Neural cell (in vitro differentiated cells): ENCODE measurements at regions not wholly inside any gene's neighbourhood (a gene's known extent, or its start where the extent isn't known, plus 50 kb on each side); places are given as distances from the start of the nearest gene placed in this dataset.
"Not testable (repeated sequence)": the region's sequence is repeated elsewhere in the genome, so short reads cannot be mapped to it uniquely, and the experiment has no call there.

Experiments used
- H2AFZ ChIP-seq: fragments of 200-600, 300-800 bp; sonication (generic), shearing (Covaris generic); 2 replicates; pipeline ENCODE4 v1.6.0; 2014; ENCODE audit warnings: low read depth, mild to moderate bottlenecking, antibody characterized with exemption, low read length, moderate library complexity
- H3F3A ChIP-seq: fragments of 200-600 bp; shearing (Covaris generic); 2 replicates; pipeline ENCODE4 v1.6.1; 2016; ENCODE audit warnings: mild to moderate bottlenecking, moderate library complexity, mixed read lengths, antibody characterized with exemption, low read length; ENCODE audit not compliant: insufficient read depth, poor library complexity, severe bottlenecking
- H3K27ac ChIP-seq: fragments of 200-600, 300-800 bp; sonication (generic), shearing (Covaris generic); 2 replicates; pipeline ENCODE4 v1.5.1; 2014; ENCODE audit warnings: mild to moderate bottlenecking, low read length, moderate library complexity
- H3K27me3 ChIP-seq: fragments of 300-800, 200-600 bp; sonication (generic), shearing (Covaris generic); 2 replicates; pipeline ENCODE4 v1.6.0; 2014; ENCODE audit warnings: mild to moderate bottlenecking, low read depth, low read length, moderate library complexity; ENCODE audit not compliant: insufficient read depth
- H3K36me3 ChIP-seq: fragments of 300-800, 200-600 bp; sonication (generic), shearing (Covaris generic); 2 replicates; pipeline ENCODE4 v1.5.1; 2014; ENCODE audit warnings: mild to moderate bottlenecking, antibody characterized with exemption, low read length, moderate library complexity; ENCODE audit not compliant: insufficient read depth
- H3K4me2 ChIP-seq: fragments of 300-800, 200-600 bp; sonication (generic), shearing (Covaris generic); 2 replicates; pipeline ENCODE4 v1.6.0; 2014; ENCODE audit warnings: mild to moderate bottlenecking, low read length
- H3K4me3 ChIP-seq: fragments of 300-800, 200-600 bp; sonication (generic), shearing (Covaris generic); 2 replicates; pipeline ENCODE4 v1.5.1; 2014; ENCODE audit warnings: mild to moderate bottlenecking, low read length, moderate library complexity
- H3K79me2 ChIP-seq: fragments of 200-600 bp; shearing (Covaris generic); replicated peaks from 2 replicates; pipeline ENCODE4 v1.6.0; 2014; ENCODE audit warnings: mild to moderate bottlenecking, low read length, moderate library complexity; ENCODE audit not compliant: insufficient read depth
- H3K9ac ChIP-seq: fragments of 300-800, 200-600 bp; sonication (generic), shearing (Covaris generic); 2 replicates; pipeline ENCODE4 v1.6.1; 2016; ENCODE audit warnings: mild to moderate bottlenecking, low read length, mixed read lengths
- H3K9me2 ChIP-seq: fragments of 200-600 bp; shearing (Covaris generic); 2 replicates; pipeline ENCODE4 v1.6.1; 2016; ENCODE audit warnings: mild to moderate bottlenecking, low read length, mixed read lengths; ENCODE audit not compliant: insufficient read depth
- H3K9me3 ChIP-seq: fragments of 200-600, 300-800 bp; sonication (generic), shearing (Covaris generic); 2 replicates; pipeline ENCODE4 v1.6.1; 2016; ENCODE audit warnings: mild to moderate bottlenecking, mixed run types, low read length, moderate library complexity, mixed read lengths
- H4K20me1 ChIP-seq: fragments of 200-600 bp; shearing (Covaris generic); 2 replicates; pipeline ENCODE4 v1.6.1; 2016; ENCODE audit warnings: mild to moderate bottlenecking, mixed run types; ENCODE audit not compliant: insufficient read depth
- CTCF ChIP-seq: fragments of 450-650 bp; IDR thresholded peaks from 2 replicates; pipeline ENCODE4 v1.5.1; 2014; ENCODE audit warnings: antibody characterized with exemption, mild to moderate bottlenecking, moderate library complexity; ENCODE audit not compliant: poor library complexity, severe bottlenecking
- EP300 ChIP-seq: fragments of 450-650 bp; conservative IDR thresholded peaks from 2 replicates; pipeline ENCODE4 v1.6.1; 2014; ENCODE audit warnings: antibody characterized with exemption, mild to moderate bottlenecking, moderate library complexity; ENCODE audit not compliant: poor library complexity, severe bottlenecking
- EZH2 ChIP-seq: fragments of 200-600, 300-800 bp; shearing (Covaris generic), sonication (generic); IDR thresholded peaks from 2 replicates; pipeline ENCODE4 v1.6.1; 2014; ENCODE audit warnings: antibody characterized with exemption, low read length, borderline replicate concordance, mild to moderate bottlenecking; ENCODE audit not compliant: insufficient read depth, poor library complexity, severe bottlenecking
- MXI1 ChIP-seq: fragments of 450-650 bp; conservative IDR thresholded peaks from 2 replicates; pipeline ENCODE4 v1.6.1; 2014; ENCODE audit warnings: antibody characterized with exemption, mild to moderate bottlenecking; ENCODE audit not compliant: poor library complexity, severe bottlenecking
- POLR2AphosphoS5 ChIP-seq: IDR thresholded peaks from 2 replicates; pipeline ENCODE4 v1.6.1; 2012
- RAD21 ChIP-seq: fragments of 450-650 bp; conservative IDR thresholded peaks from 2 replicates; pipeline ENCODE4 v1.6.1; 2014; ENCODE audit warnings: antibody characterized with exemption, mild to moderate bottlenecking, moderate library complexity
- REST ChIP-seq: IDR thresholded peaks from 2 replicates; pipeline ENCODE4 v1.6.1; 2012; ENCODE audit warnings: borderline replicate concordance
- SMC3 ChIP-seq: fragments of 450-650 bp; conservative IDR thresholded peaks from 2 replicates; pipeline ENCODE4 v1.6.1; 2014; ENCODE audit warnings: antibody characterized with exemption, mild to moderate bottlenecking, moderate library complexity; ENCODE audit not compliant: poor library complexity
- TAF1 ChIP-seq: IDR thresholded peaks from 2 replicates; pipeline ENCODE4 v1.6.1; 2012; ENCODE audit warnings: low read depth

- no peaks in the 10 kb centered on the region for H3K9me3 ChIP-seq
- H3K4me2 ChIP-seq: no peak overlapping the region
- TF ChIP-seq POLR2AphosphoS5: no peak
- TF ChIP-seq RAD21: no peak
- no peak for TF ChIP-seq MXI1
- no peak for TF ChIP-seq REST
- no peak for TF ChIP-seq EP300
- no peak for TF ChIP-seq SMC3
- TF ChIP-seq TAF1: no peak
- TF ChIP-seq EZH2: no peak
- no peak for TF ChIP-seq CTCF
- H3K27ac ChIP-seq: no peak overlapping the region
- no peak overlapping the region for H2AFZ ChIP-seq
- no peaks in the 10 kb centered on the region for H4K20me1 ChIP-seq
- no peaks in the 10 kb centered on the region for H3K79me2 ChIP-seq
- H3K27me3 ChIP-seq: no peaks in the 10 kb centered on the region
- H3K9me2 ChIP-seq: no peaks in the 10 kb centered on the region
- H3F3A ChIP-seq: no peaks in the 10 kb centered on the region
- H3K36me3 ChIP-seq: no peaks in the 10 kb centered on the region
- H3K9ac ChIP-seq: no peak overlapping the region
- H3K4me3 ChIP-seq: no peak overlapping the region
Observed at GRCh38 chr13:26853323-26853722, 92.7 kb upstream of the GPR12 start.

- no peaks in the 10 kb centered on the region for H3K9me2 ChIP-seq
- no peaks in the 10 kb centered on the region for H3K27me3 ChIP-seq
- H2AFZ ChIP-seq: no peak overlapping the region
- TF ChIP-seq SMC3 (no peak), MXI1 (no peak), CTCF (no peak), EZH2 (no peak), REST (no peak), TAF1 (no peak), RAD21 (no peak), POLR2AphosphoS5 (no peak), EP300 (no peak)
- H3K27ac ChIP-seq: no peak overlapping the region
- no peaks in the 10 kb centered on the region for H3K79me2 ChIP-seq
- H3F3A ChIP-seq: no peaks in the 10 kb centered on the region
- no peak overlapping the region for H3K4me3 ChIP-seq
- H3K4me2 ChIP-seq: no peak overlapping the region
- no peaks in the 10 kb centered on the region for H3K9me3 ChIP-seq
- no peaks in the 10 kb centered on the region for H3K36me3 ChIP-seq
- H3K9ac ChIP-seq: no peak overlapping the region
- no peaks in the 10 kb centered on the region for H4K20me1 ChIP-seq
Observed at GRCh38 chr13:26847281-26847680, 86.7 kb upstream of the GPR12 start.

- not testable (repeated sequence) for H3K4me3 ChIP-seq, H4K20me1 ChIP-seq, H3K9me3 ChIP-seq, H3K4me2 ChIP-seq, H3F3A ChIP-seq, H3K27ac ChIP-seq, H3K79me2 ChIP-seq, H3K9me2 ChIP-seq, H3K27me3 ChIP-seq, H2AFZ ChIP-seq, H3K36me3 ChIP-seq, H3K9ac ChIP-seq
Observed at GRCh38 chr13:26845063-26845462, 84.5 kb upstream of the GPR12 start.
